ENCODE measurements at regions not wholly inside any gene's neighbourhood (a gene's known extent, or its start where the extent isn't known, plus 50 kb on each side); places are given as distances from the start of the nearest gene placed in this dataset.

DNA sequence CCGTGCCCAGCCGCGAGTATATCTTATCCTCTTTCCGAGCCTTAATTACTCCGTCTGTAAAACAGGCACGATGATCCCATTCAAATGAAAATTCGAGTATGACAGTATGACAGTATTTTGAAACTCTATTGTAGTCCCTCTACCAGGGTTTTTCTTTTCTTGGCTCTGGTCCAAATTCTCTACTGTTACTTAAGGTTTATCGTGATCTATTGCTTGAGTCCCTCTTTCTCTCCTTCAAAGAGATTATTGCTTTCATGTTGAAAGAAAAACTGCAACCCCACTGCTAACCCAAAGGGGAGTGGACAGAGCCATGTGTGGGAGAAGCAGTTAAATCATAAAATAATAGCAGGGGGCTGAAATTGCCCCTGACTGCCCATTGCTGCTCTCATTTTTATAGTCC is 1156.6 kb upstream of the AUTS2 start:
- no peak for TF ChIP-seq EZH2phosphoT487 (IDR thresholded peaks at IDR 0.05; ENCODE audit: borderline replicate concordance, low read length)
- TF ChIP-seq, protein P1, sequence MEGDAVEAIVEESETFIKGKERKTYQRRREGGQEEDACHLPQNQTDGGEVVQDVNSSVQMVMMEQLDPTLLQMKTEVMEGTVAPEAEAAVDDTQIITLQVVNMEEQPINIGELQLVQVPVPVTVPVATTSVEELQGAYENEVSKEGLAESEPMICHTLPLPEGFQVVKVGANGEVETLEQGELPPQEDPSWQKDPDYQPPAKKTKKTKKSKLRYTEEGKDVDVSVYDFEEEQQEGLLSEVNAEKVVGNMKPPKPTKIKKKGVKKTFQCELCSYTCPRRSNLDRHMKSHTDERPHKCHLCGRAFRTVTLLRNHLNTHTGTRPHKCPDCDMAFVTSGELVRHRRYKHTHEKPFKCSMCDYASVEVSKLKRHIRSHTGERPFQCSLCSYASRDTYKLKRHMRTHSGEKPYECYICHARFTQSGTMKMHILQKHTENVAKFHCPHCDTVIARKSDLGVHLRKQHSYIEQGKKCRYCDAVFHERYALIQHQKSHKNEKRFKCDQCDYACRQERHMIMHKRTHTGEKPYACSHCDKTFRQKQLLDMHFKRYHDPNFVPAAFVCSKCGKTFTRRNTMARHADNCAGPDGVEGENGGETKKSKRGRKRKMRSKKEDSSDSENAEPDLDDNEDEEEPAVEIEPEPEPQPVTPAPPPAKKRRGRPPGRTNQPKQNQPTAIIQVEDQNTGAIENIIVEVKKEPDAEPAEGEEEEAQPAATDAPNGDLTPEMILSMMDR (IDR thresholded peaks at IDR 0.05; ENCODE audit: low read depth, low read length, poor library complexity, severe bottlenecking) = no peak

DNA sequence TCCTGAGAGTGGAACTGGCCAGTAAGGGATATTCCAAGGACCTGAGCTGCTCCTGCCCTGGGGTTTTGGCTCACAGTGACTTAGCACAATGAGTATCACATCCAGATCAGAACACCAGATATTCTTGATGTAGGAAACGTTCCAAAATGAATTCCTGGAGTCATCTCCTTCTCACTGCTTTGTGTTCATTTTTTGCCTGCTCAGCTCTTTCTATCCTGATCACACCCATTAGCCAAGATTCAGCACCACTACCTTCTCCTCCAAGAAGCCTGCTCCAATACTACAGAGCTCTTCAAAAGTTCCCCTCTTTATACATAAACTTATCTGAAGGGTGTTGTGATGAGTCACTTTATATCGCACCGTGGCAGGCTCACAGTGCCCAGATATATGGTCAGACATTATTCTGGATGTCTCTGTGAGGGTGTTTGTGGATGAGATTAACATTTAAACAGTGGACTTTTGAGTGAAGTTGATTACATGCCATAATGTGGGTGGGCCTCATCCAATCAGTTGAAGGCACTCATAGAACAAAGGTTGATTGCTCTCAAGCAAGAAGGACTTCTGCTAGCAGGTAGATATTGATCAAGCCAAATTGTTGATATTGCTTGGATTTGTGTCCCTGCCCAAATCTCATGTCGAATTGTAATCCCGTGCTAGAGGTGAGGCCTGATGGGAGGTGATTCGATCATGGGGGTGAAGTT is 1155.2 kb upstream of the AUTS2 start:
- Histone ChIP-seq H3K79me2 (ENCODE audit: control insufficient read depth, low read length) (no peaks in the 10 kb centered on the region), H3K9me2 (replicated peaks; ENCODE audit: control insufficient read depth, low read length) (no peaks in the 10 kb centered on the region), H3K27ac (ENCODE audit: low read depth, low read length) (no peak overlapping the region), H3K4me3 (ENCODE audit: low read length) (no peak overlapping the region), H3K27me3 (ENCODE audit: control insufficient read depth, low read length) (no peaks in the 10 kb centered on the region), H3K4me1 (ENCODE audit: control insufficient read depth, low read length) (no peaks in the 10 kb centered on the region), H3F3A (ENCODE audit: control insufficient read depth, insufficient read depth) (no peaks in the 10 kb centered on the region), H3K9me3 (ENCODE audit: control insufficient read depth, insufficient read depth, low read length) (no peaks in the 10 kb centered on the region), H3K36me3 (ENCODE audit: control insufficient read depth, low read length) (no peaks in the 10 kb centered on the region), H4K20me1 (ENCODE audit: control insufficient read depth, insufficient read depth, low read depth, low read length) (no peaks in the 10 kb centered on the region), H3K4me2 (ENCODE audit: low read length) (no peak overlapping the region)
- TF ChIP-seq, protein P1 (IDR thresholded peaks at IDR 0.05; ENCODE audit: low read depth, low read length, poor library complexity, severe bottlenecking) = no peak
- no peak for TF ChIP-seq EZH2phosphoT487 (IDR thresholded peaks at IDR 0.05; ENCODE audit: borderline replicate concordance, low read length)

More for the DNA sequence above, 1156.6 kb upstream of the AUTS2 start:
- H3K9me2 ChIP-seq (replicated peaks; ENCODE audit: control insufficient read depth, low read length) = no peaks in the 10 kb centered on the region
- H3K79me2 ChIP-seq (ENCODE audit: control insufficient read depth, low read length) = no peaks in the 10 kb centered on the region
- peaks cover 8% of the 10 kb centered on the region; the same call in 1 of the 2 replicates for H3K9me3 ChIP-seq (ENCODE audit: control insufficient read depth, insufficient read depth, low read length)
- no peak overlapping the region for H3K4me2 ChIP-seq (ENCODE audit: low read length)
- H3F3A ChIP-seq (ENCODE audit: control insufficient read depth, insufficient read depth) = no peaks in the 10 kb centered on the region
- no peaks in the 10 kb centered on the region for H4K20me1 ChIP-seq (ENCODE audit: control insufficient read depth, insufficient read depth, low read depth, low read length)
- no peak overlapping the region for H3K27ac ChIP-seq (ENCODE audit: low read depth, low read length)
- no peaks in the 10 kb centered on the region for H3K27me3 ChIP-seq (ENCODE audit: control insufficient read depth, low read length)
- no peaks in the 10 kb centered on the region for H3K36me3 ChIP-seq (ENCODE audit: control insufficient read depth, low read length)
- H3K4me3 ChIP-seq (ENCODE audit: low read length) = no peak overlapping the region
- no peaks in the 10 kb centered on the region for H3K4me1 ChIP-seq (ENCODE audit: control insufficient read depth, low read length)

GRCh38 chr7:68444042-68444441 is 1154.2 kb upstream of the AUTS2 start:
- no peak overlapping the region for H3K4me2 ChIP-seq (ENCODE audit: low read length)
- no peaks in the 10 kb centered on the region for H3K27me3 ChIP-seq (ENCODE audit: control insufficient read depth, low read length)
- no peaks in the 10 kb centered on the region for H3F3A ChIP-seq (ENCODE audit: control insufficient read depth, insufficient read depth)
- H3K9me3 ChIP-seq (ENCODE audit: control insufficient read depth, insufficient read depth, low read length) = no peaks in the 10 kb centered on the region
- H3K4me1 ChIP-seq (ENCODE audit: control insufficient read depth, low read length) = no peaks in the 10 kb centered on the region
- TF ChIP-seq, protein P1 (IDR thresholded peaks at IDR 0.05; ENCODE audit: low read depth, low read length, poor library complexity, severe bottlenecking) = no peak
- no peak for TF ChIP-seq EZH2phosphoT487 (IDR thresholded peaks at IDR 0.05; ENCODE audit: borderline replicate concordance, low read length)
- H4K20me1 ChIP-seq (ENCODE audit: control insufficient read depth, insufficient read depth, low read depth, low read length) = no peaks in the 10 kb centered on the region
- H3K27ac ChIP-seq (ENCODE audit: low read depth, low read length) = no peak overlapping the region
- no peaks in the 10 kb centered on the region for H3K9me2 ChIP-seq (replicated peaks; ENCODE audit: control insufficient read depth, low read length)
- H3K36me3 ChIP-seq (ENCODE audit: control insufficient read depth, low read length) = no peaks in the 10 kb centered on the region
- H3K4me3 ChIP-seq (ENCODE audit: low read length) = no peak overlapping the region
- no peaks in the 10 kb centered on the region for H3K79me2 ChIP-seq (ENCODE audit: control insufficient read depth, low read length)

Measured in DOHH2 (cell line).